HEK293 (cell line): ENCODE measurements at regions not wholly inside any gene's neighbourhood (a gene's known extent, or its start where the extent isn't known, plus 50 kb on each side); places are given as distances from the start of the nearest gene placed in this dataset.

Experiments used
- CTCF ChIA-PET: fragments of 350-600 bp; formaldehyde crosslinking; extraction: SDS; loops from one replicate; lab custom pipeline; 2021; ENCODE audit warnings: antibody characterized with exemption; lab: Yijun Ruan, JAX
- POLR2A ChIA-PET: fragments of 300-600 bp; formaldehyde crosslinking; extraction: SDS; loops from one replicate; lab custom pipeline; 2020; ENCODE audit warnings: antibody characterized with exemption, inconsistent platforms; lab: Yijun Ruan, JAX
- H3K27ac ChIP-seq: fragments of 200-500 bp; sonication (Bioruptor generic); 2 replicates; pipeline ENCODE4 v1.5.1; 2014; ENCODE audit warnings: low read depth, low read length, control low read depth, inconsistent platforms; ENCODE audit errors: extremely low read depth
- H3K36me3 ChIP-seq, 2 experiments: fragments of 200-500 bp in 1 of 2; sonication (Bioruptor generic) in 1 of 2; 1 replicate in 1 of 2; 2 replicates in 1 of 2; pipeline ENCODE4 v1.5.1; 2014 to 2017; ENCODE audit warnings: inconsistent platforms in 2 of 2, low read length in 2 of 2; ENCODE audit not compliant: control insufficient read depth in 2 of 2, insufficient read depth in 1 of 2
- H3K4me1 ChIP-seq: fragments of 200-500 bp; sonication (Bioruptor generic); 2 replicates; pipeline ENCODE4 v1.5.1; 2014; ENCODE audit warnings: mild to moderate bottlenecking, low read length, inconsistent platforms; ENCODE audit not compliant: control insufficient read depth, insufficient read depth
- H3K4me3 ChIP-seq: 2 replicates; pipeline ENCODE4 v1.5.1; 2011; ENCODE audit warnings: low read depth, mild to moderate bottlenecking, control low read depth, low read length, moderate library complexity
- H3K9me3 ChIP-seq: fragments of 200-500 bp; sonication (Bioruptor generic); 2 replicates; pipeline ENCODE4 v1.5.1; 2014; ENCODE audit warnings: low read depth, low read length, inconsistent platforms; ENCODE audit not compliant: control insufficient read depth, insufficient read depth
- BCL11B ChIP-seq: fragments of 450-650 bp; formaldehyde crosslinking; IDR thresholded peaks from 2 replicates; pipeline ENCODE4 v1.5.1; 2016; ENCODE audit warnings: low read depth, missing biosample characterization, missing genetic modification characterization
- GLI4 ChIP-seq: fragments of 450-650 bp; formaldehyde crosslinking; IDR thresholded peaks from 2 replicates; pipeline ENCODE4 v1.5.1; 2016; ENCODE audit warnings: missing biosample characterization, missing genetic modification characterization
- GLIS1 ChIP-seq: fragments of 450-650 bp; formaldehyde crosslinking; IDR thresholded peaks from 2 replicates; pipeline ENCODE4 v1.5.1; 2016; ENCODE audit warnings: missing biosample characterization, missing genetic modification characterization
- KLF7 ChIP-seq: fragments of 450-650 bp; formaldehyde crosslinking; IDR thresholded peaks from 2 replicates; pipeline ENCODE4 v1.5.1; 2016; ENCODE audit warnings: missing biosample characterization, missing genetic modification characterization, borderline replicate concordance
- PRDM6 ChIP-seq: fragments of 450-650 bp; formaldehyde crosslinking; IDR thresholded peaks from 2 replicates; pipeline ENCODE4 v1.5.1; 2017; ENCODE audit warnings: missing biosample characterization, missing genetic modification characterization
- REPIN1 ChIP-seq: fragments of 450-650 bp; formaldehyde crosslinking; IDR thresholded peaks from 2 replicates; pipeline ENCODE4 v1.5.1; 2017; ENCODE audit warnings: missing biosample characterization, missing genetic modification characterization, low read depth
- YY2 ChIP-seq: fragments of 450-650 bp; formaldehyde crosslinking; IDR thresholded peaks from 2 replicates; pipeline ENCODE4 v1.5.1; 2016; ENCODE audit warnings: missing biosample characterization, missing genetic modification characterization
- ZFP41 ChIP-seq: fragments of 450-650 bp; formaldehyde crosslinking; IDR thresholded peaks from 2 replicates; pipeline ENCODE4 v1.5.1; 2016; ENCODE audit warnings: missing biosample characterization, missing genetic modification characterization, borderline replicate concordance
- ZIC2 ChIP-seq: fragments of 450-650 bp; formaldehyde crosslinking; IDR thresholded peaks from 2 replicates; pipeline ENCODE4 v1.5.1; 2016; ENCODE audit warnings: missing biosample characterization, missing genetic modification characterization
- ZNF175 ChIP-seq: fragments of 450-650 bp; formaldehyde crosslinking; IDR thresholded peaks from 2 replicates; pipeline ENCODE4 v1.5.1; 2016; ENCODE audit warnings: missing biosample characterization, missing genetic modification characterization
- ZNF184 ChIP-seq: fragments of 450-650 bp; IDR thresholded peaks from 2 replicates; pipeline ENCODE4 v1.5.1; 2018; ENCODE audit warnings: missing biosample characterization, mild to moderate bottlenecking, missing genetic modification characterization
- ZNF362 ChIP-seq: fragments of 450-650 bp; formaldehyde crosslinking; IDR thresholded peaks from 2 replicates; pipeline ENCODE4 v1.5.1; 2016; ENCODE audit warnings: missing biosample characterization, missing genetic modification characterization
- ZNF394 ChIP-seq: fragments of 450-650 bp; formaldehyde crosslinking; IDR thresholded peaks from 2 replicates; pipeline ENCODE4 v1.5.1; 2016; ENCODE audit warnings: missing biosample characterization, missing genetic modification characterization, mild to moderate bottlenecking, moderate library complexity, borderline replicate concordance
- ZNF416 ChIP-seq: fragments of 450-650 bp; formaldehyde crosslinking; IDR thresholded peaks from 2 replicates; pipeline ENCODE4 v1.5.1; 2016; ENCODE audit warnings: missing biosample characterization, missing genetic modification characterization
- ZNF521 ChIP-seq: fragments of 450-650 bp; formaldehyde crosslinking; IDR thresholded peaks from 2 replicates; pipeline ENCODE4 v1.5.1; 2017; ENCODE audit warnings: missing biosample characterization, mild to moderate bottlenecking, missing genetic modification characterization
- ZNF560 ChIP-seq: fragments of 450-650 bp; formaldehyde crosslinking; IDR thresholded peaks from 2 replicates; pipeline ENCODE4 v1.5.1; 2017; ENCODE audit warnings: missing biosample characterization, missing genetic modification characterization, borderline replicate concordance
- TF ChIP-seq, protein P1 (sequence below): fragments of 450-650 bp; IDR thresholded peaks from 2 replicates; pipeline ENCODE4 v1.5.1; 2018; ENCODE audit warnings: missing biosample characterization, mild to moderate bottlenecking, missing genetic modification characterization
- TF ChIP-seq, protein P2 (sequence below): fragments of 450-650 bp; formaldehyde crosslinking; IDR thresholded peaks from 2 replicates; pipeline ENCODE4 v1.5.1; 2016; ENCODE audit warnings: missing biosample characterization, missing genetic modification characterization
- TF ChIP-seq, protein P3 (sequence below): fragments of 450-650 bp; formaldehyde crosslinking; IDR thresholded peaks from 2 replicates; pipeline ENCODE4 v1.5.0; 2017; ENCODE audit warnings: missing biosample characterization, missing genetic modification characterization, borderline replicate concordance
- TF ChIP-seq, protein P4 (sequence below): fragments of 450-650 bp; formaldehyde crosslinking; IDR thresholded peaks from 2 replicates; pipeline ENCODE4 v1.5.1; 2017; ENCODE audit warnings: missing biosample characterization, missing genetic modification characterization

DNA sequence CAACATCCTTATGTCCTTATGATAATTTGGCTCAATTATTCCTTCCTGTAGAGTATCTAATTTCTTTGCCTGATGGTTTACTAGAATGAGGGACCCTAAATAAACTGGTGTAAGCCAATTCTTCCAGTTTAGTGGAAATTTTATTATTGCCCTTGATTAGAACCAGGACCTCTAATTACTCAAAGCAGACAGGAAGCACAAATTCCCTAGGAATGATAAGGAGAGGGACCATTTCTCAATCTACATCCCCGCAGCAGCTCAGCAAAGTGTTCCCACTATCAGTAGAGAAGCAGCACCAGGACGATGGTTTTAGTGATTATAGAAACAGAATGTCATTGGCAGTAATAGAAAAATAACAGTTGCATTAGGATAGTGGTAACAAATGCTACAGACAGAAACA is 97.1 kb downstream of the PLPPR4 start:
- POLR2A ChIA-PET = no interaction called here
- Histone ChIP-seq H3K9me3 (no peaks in the 10 kb centered on the region), H3K27ac (no peak overlapping the region), H3K36me3 (no peaks in the 10 kb centered on the region), H3K4me1 (no peaks in the 10 kb centered on the region), H3K4me3 (no peak overlapping the region)
- CTCF ChIA-PET = no interaction called here
- TF ChIP-seq ZIC2 (tag by site-specific recombination) (no peak), ZNF175 (tag by site-specific recombination) (no peak), ZNF521 (tag by site-specific recombination) (no peak), ZNF394 (tag by site-specific recombination) (no peak), ZFP41 (tag by site-specific recombination) (no peak), ZNF416 (no peak), REPIN1 (no peak), GLIS1 (tag by site-specific recombination) (no peak), ZNF362 (no peak), ZNF184 (tag by site-specific recombination) (no peak), ZNF560 (tag by site-specific recombination) (no peak), BCL11B (tag by site-specific recombination) (no peak), PRDM6 (no peak), GLI4 (tag by site-specific recombination) (no peak), KLF7 (tag by site-specific recombination) (no peak), YY2 (tag by site-specific recombination) (no peak)
- TF ChIP-seq, protein P1, sequence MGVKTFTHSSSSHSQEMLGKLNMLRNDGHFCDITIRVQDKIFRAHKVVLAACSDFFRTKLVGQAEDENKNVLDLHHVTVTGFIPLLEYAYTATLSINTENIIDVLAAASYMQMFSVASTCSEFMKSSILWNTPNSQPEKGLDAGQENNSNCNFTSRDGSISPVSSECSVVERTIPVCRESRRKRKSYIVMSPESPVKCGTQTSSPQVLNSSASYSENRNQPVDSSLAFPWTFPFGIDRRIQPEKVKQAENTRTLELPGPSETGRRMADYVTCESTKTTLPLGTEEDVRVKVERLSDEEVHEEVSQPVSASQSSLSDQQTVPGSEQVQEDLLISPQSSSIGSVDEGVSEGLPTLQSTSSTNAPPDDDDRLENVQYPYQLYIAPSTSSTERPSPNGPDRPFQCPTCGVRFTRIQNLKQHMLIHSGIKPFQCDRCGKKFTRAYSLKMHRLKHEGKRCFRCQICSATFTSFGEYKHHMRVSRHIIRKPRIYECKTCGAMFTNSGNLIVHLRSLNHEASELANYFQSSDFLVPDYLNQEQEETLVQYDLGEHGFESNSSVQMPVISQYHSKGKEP (tag by site-specific recombination) = no peak
- TF ChIP-seq, protein P2, sequence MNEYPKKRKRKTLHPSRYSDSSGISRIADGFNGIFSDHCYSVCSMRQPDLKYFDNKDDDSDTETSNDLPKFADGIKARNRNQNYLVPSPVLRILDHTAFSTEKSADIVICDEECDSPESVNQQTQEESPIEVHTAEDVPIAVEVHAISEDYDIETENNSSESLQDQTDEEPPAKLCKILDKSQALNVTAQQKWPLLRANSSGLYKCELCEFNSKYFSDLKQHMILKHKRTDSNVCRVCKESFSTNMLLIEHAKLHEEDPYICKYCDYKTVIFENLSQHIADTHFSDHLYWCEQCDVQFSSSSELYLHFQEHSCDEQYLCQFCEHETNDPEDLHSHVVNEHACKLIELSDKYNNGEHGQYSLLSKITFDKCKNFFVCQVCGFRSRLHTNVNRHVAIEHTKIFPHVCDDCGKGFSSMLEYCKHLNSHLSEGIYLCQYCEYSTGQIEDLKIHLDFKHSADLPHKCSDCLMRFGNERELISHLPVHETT (tag by site-specific recombination) = no peak
- TF ChIP-seq, protein P3, sequence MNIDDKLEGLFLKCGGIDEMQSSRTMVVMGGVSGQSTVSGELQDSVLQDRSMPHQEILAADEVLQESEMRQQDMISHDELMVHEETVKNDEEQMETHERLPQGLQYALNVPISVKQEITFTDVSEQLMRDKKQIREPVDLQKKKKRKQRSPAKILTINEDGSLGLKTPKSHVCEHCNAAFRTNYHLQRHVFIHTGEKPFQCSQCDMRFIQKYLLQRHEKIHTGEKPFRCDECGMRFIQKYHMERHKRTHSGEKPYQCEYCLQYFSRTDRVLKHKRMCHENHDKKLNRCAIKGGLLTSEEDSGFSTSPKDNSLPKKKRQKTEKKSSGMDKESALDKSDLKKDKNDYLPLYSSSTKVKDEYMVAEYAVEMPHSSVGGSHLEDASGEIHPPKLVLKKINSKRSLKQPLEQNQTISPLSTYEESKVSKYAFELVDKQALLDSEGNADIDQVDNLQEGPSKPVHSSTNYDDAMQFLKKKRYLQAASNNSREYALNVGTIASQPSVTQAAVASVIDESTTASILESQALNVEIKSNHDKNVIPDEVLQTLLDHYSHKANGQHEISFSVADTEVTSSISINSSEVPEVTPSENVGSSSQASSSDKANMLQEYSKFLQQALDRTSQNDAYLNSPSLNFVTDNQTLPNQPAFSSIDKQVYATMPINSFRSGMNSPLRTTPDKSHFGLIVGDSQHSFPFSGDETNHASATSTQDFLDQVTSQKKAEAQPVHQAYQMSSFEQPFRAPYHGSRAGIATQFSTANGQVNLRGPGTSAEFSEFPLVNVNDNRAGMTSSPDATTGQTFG (tag by site-specific recombination) = no peak
- TF ChIP-seq, protein P4, sequence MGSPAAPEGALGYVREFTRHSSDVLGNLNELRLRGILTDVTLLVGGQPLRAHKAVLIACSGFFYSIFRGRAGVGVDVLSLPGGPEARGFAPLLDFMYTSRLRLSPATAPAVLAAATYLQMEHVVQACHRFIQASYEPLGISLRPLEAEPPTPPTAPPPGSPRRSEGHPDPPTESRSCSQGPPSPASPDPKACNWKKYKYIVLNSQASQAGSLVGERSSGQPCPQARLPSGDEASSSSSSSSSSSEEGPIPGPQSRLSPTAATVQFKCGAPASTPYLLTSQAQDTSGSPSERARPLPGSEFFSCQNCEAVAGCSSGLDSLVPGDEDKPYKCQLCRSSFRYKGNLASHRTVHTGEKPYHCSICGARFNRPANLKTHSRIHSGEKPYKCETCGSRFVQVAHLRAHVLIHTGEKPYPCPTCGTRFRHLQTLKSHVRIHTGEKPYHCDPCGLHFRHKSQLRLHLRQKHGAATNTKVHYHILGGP = no peak
